NCI-H2171 treated with DMSO at 0.1 percent for 48 hours (cell line): ENCODE measurements at regions not wholly inside any gene's neighbourhood (a gene's known extent, or its start where the extent isn't known, plus 50 kb on each side); places are given as distances from the start of the nearest gene placed in this dataset.
A peak's percentile ranks its signal among the peaks of the same experiment; 100 is the strongest.

ENCODE experiments used
- DNase-seq: peaks from one replicate; lab custom pipeline; 2025; lab: John Stamatoyannopoulos, UW

DNA sequence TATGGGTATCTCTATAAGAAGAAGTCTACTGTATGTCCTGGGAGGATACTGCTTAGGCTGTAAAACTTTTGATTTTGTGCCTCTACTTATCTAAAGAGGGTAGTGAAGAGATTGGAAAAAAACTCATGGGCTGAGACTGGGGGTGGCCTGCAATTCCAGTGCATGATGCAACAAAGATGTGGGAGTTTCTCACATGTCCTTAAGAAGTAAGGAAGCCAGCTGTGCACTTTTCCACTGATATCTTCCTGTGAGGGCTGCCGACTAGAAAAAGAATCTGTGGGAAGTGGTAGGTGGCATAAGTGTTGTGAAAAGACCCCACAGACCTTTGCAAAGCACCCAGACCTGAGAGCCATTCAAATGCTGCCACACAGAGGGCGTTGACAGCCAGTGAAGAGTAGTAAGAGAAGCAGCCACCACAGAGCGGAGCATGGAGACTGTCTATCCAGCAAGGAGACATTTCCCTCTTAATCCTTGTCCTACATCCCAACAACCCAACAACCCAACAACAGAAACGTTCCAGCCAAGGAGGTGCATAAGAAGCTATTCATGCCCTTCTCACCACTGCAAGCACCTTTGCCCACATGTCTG lies 65.1 kb downstream of the PFDN4 start:
- no peak for DNase-seq

DNA sequence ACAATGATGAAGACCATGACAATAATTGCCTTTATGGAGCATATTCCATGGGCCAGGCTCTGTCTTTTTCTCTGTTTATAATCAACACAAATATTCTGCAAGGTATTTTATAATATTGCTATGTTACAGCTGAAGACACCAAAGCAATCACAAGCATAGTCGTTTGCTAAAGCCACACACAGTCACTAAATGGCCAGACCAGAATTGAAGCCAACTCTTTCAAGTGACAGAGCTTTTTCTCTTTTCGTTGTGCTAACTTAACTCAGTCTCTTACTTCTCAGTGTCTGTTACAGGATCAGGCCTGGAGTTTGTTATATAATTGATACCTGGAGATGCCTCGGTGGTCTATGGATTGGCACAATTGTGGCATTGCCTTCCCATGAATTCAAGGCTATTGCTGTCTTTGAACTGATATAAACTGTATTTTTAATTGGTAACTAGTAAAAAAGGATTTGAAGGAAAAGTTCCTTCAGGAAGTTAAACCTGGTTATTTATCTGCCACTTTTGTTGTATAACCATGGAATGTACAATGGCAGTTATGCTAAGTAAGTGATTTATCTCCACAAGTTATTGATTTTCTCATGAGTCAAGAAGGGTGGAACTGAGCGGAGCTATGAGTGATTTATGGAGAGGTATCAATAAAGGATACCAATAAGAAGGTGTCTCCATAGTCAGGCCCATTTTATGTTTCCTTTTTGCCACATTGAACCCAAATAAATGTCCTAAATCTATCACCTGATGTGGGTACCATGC lies 67.6 kb downstream of the PFDN4 start:
- no peak for DNase-seq

DNA sequence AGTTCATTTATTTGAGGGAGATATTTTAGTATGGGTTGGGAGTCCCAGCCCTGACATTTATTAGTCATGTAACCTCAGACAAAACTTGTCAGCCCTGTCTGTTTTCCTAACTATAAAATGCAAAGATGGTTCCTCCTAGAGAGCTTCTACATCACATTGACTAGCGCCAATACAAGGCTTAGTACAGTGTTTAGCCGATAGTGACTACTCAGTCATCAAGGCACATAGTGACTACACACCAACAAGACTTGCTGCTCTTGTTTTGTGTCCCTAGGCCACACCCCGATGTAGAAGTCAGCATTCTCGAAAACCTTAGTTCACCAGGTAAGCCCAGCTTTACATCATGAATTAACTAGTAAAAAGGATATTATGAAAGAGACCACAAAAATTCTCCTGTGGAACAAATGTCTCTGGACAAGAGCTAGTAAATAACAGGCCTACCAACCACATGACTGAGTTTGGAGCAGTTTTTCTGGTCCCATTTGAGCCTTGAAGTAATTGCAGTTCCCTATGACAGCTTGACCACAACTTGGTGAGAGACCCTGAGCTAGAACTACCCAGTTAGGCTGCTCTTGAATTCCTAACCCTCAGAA lies 68.8 kb downstream of the PFDN4 start:
- DNase-seq: no peak

DNA sequence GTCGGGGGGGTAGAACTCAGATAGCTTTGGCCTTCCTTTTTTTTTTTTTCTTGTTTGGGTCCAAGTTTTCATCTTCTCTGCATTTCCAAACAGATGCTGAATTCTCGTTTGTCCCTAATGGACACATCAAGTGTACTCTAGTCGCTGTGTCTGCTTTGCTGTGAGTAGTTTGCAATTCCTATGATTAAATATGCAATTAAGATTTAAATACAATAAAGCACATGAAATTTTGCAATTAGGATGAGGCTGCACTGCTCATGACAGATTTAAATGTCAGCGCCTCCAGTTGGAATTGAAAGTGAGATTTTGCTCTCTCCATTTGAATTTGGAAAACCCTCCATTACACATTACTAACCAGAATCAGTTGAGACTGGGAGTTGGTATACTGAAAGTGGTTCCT lies 70.4 kb downstream of the PFDN4 start:
- no peak for DNase-seq

DNA sequence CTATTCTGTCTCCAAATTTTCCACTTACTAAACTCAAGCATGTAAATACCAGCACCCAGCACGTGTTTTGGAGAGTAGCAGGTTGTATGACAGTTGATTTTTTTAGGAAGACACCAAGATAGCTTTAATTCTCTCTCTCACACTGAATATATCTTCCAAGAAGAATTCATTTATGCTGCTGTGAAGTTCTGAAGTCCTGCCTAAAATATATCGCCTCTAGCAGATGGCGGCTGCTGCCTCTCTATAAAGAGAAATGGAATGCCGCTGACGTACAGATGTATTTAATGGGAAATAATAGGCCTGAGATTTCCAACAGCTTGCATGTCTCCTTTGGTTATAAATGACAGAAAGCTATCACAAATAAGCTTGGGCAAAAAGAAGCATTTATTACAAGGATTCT lies 74.7 kb downstream of the PFDN4 start:
- DNase-seq: no peak

DNA sequence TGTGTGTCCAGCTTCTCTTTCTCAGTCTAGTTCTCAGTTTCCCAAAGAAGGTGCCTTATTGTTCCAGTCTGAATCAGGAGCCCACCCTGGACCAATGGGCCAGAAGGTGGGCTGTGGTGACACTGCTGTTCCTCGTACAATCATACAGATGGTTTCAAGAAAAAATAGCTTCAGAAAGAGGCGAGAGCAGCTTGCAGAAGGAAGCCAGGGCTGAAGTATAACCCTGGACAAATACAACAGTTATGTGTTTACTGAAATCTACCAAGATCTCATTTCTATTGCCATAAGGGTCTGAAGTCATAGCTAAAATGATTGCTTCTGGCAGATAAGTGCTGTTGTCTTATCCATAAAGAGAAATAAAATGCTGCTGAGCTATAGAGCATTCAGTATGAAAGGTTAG lies 75.4 kb downstream of the PFDN4 start:
- DNase-seq: no peak

DNA sequence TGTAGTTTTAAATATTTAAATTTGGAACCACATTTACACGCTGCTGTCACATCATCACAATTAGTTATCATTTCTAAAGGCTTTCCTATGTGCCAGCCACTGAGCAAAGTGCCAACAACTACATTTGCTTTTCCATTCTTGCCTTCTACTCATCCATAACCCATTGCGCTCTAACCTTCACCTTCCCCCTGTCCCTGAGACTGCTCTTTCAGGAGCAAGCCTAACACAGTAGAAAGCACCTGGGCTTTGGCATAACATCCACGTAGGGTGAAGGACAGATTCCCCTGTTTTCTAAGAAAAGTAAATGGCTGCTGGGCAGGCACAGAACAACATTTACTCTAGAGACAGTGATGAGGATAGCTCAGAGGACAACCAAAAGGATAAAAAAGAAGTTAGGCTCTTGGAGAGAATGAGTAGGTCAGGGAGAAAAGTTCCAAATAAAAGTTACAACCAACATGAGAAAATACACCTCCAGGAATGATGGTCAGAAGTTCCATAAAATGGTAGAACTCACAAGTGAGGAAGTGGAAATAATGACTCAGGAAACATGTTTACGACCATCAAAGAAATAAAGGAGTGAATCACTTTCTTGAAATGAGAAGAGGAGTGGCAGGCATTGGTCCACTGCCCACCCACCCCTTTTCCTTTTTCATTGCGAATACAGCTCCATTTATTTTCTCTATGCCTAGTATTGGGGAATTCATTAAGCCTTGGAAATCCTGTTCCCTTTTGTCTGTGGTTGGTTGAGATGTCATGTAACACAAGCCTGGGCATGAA lies 77.2 kb downstream of the PFDN4 start:
- no peak for DNase-seq

DNA sequence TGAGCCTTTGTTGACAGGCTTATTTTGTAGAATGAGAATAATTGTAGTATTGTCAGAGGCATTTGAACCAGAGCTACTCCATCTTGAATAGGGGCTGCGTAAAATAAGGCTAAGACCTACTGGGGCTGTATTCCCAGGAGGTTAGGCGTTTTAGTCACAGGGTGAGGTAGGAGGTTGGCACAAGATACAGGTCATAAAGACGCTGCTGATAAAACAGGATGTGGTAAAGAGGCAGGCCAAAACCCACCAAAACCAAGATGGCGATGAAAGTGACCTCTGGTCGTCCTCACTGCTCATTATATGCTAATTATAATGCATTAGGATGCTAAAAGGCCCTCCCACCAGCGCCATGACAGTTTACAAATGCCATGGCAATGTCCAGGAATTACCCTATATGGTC lies 82.7 kb downstream of the PFDN4 start:
- no peak for DNase-seq

DNA sequence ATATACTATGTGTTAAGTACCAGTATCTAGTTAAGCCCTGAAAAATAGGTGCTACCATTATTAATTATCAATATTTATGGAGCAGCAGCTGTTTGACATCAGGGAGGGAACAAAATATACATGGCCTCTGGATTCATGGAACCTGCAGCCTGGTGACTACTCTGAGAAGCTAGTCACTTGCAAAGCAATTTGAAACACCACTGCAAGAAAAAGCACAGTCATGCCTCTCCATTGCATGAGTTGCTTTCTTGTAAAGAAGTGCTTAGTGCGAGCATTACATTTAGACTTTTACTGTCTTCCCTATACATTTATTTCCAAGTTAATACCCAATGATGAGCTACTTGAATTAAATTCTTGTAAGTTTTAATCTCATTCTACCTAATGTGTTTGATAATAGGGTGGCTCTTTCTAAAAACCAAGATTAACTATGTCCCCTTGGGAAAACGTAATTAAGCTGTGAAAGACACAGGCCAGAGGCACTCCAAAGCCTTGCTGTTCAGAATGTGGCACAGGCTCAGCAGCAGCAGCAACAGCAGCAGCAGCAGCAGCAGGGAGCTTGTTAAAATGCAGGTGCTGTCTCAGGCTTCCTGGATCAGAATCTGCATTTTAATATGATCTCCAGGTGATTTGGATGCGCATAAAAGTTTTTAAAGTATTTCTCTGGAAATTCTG lies 83.6 kb downstream of the PFDN4 start:
- DNase-seq: peak; percentile 11

DNA sequence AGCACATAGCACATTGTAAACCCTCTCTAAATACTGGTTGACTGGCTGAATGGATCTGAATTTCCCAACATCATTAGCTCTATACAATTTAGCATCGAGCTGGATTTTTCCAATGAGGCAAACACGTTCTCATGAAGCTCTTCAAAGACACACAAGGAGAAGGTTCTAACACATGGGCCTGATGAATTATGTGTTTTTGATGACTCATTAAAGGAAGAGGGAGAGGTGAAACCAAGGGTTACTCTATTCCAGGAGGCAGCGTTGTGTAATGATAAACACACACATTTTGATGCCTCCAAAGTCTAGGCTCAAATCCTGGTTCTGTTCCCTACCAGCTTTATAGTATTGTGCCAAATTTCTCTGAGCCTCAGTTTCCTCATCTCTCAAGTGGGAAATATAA lies 84.3 kb downstream of the PFDN4 start:
- DNase-seq: no peak

DNA sequence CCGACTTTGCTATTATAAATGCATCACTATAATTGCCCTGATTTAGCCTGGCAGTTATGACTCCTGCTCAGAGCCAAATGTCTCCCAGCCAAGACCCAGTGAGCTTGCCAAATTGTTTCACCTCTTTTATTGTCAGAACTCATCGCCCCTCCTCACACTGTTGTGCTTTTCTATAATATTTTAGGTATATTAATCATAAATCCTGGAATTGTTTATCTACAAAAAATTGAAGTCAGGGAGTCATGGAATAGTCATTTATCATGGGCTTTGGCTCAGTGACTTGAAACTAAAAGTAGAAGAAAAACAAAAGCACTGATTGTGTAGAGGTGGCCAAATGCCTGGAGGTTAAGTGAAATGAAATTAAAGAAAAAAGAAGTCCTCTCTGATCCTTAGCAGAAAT lies 85.6 kb downstream of the PFDN4 start:
- DNase-seq: no peak

DNA sequence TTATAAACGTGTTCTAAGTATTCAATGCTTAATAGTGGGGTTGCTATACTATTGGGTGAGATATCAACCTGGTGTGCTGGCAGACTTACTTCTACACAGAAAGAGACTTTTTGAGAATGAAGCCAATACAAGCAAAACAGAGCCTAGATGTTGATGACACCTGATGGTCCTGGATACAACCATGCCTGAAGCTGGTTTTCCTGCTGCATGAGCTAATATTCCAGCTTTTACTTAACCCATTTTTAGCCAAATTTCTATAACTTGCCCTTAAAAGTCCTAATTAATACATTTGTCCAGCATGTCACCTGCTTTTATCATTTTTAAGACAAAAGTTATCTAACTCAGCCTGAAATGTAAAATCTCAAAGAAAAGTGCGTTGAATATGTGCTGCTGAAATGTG lies 86.2 kb downstream of the PFDN4 start:
- no peak for DNase-seq

DNA sequence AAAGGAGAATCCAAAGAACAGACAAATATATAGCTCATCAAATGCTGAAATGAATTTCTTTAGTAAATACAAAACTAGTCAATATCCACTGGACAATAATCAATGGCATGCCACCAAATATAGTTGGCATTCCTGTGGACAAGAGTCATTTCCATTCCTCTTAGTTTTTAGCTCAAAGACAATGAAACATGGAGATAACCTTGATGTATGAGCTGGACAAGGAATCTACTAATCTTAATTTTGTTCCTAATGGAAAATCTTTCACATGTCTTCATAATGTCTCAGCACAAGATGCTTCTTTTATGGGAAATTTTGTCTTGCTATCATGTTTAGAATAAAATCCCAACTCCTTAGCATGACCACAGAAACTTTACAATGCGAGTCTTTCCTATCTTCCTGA lies 87.8 kb downstream of the PFDN4 start:
- DNase-seq: no peak

DNA sequence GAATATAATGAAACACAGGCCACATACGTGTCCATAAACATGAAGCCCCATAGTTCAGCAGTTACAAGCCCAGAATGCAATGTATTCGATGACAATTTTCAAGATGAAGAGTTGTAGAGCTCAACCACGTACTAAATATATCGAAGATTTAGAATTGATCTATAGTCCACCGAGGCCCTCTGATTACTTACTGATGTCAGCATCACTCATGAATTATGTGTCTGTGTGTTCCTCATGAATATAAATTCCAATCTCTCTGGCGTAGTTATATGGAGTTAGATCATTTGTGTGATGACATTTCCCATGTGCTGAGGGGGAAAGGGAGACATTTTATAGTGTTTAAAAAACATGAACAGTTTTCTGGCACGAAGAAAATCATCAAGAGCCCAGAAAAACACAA lies 97.5 kb downstream of the PFDN4 start:
- DNase-seq: no peak

DNA sequence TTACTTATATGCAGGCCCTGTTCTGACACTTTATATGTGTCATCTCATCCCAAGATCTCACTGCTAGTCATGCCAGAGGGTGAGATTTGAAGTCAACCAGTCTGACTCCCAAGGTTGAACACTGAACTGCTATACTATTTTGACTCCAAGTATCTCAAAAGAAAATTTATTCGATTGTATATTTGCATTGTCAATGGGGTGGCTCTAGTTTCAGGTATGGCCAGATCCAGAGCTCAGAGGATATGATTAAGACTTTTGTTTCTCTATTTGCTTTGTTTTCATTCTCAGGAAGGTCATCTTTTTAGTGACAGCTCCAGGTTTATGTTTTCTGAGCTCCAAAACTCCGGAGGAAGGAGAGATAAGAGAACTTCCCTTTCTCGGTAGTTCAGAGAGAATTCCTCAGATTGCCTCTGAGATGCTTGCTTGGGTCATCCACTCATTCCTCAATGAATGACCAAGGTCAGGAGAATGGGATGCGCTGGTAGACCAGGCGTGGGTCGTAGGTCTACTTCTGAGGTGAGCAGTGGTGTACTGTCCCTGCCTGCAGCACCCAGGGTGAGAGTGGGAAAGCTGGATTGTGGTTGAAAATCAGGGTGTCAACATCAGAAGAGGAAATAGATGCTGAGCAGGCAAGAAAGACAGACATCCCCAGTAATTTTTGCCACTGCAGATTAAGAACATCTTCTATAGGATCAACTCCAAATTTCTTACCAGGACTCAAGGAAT lies 99.3 kb downstream of the PFDN4 start:
- no peak for DNase-seq

DNA sequence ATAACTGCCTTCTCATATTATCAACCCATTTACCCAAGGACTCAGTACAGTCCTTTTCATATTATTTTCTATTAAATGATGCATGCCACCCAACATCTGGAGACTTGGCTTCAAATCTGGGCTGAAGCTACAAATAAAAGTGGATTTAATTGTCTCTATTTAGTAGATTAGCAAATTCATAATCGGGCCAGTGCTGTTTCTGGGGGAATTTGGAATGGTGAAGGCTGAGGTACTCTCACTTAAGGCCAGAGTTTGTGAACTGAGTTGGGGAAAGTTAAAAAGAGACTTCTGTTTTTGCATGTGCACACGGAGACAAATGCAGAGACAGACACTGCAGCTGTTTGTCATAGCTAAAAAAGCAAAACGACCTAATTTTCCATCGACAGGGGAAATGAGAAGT lies 100.9 kb downstream of the PFDN4 start:
- DNase-seq: no peak

DNA sequence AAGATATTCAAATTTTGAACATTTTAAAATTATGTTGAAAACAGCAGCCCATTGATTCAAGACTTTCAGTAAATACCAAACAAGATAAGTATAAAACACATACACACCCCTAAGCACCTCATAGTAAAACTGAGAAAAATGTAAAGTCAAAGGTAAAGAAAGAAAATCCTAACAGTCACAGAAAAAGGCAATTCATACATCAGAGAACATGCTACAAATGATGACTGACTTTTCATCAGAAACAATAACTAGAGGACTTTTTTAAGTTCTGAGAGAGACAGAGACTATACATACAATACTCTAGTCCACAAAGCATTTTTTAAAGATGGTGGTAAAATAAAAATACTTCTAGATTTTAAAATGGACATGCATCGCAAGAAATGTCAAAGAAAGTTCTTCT lies 111.0 kb downstream of the PFDN4 start:
- no peak for DNase-seq

DNA sequence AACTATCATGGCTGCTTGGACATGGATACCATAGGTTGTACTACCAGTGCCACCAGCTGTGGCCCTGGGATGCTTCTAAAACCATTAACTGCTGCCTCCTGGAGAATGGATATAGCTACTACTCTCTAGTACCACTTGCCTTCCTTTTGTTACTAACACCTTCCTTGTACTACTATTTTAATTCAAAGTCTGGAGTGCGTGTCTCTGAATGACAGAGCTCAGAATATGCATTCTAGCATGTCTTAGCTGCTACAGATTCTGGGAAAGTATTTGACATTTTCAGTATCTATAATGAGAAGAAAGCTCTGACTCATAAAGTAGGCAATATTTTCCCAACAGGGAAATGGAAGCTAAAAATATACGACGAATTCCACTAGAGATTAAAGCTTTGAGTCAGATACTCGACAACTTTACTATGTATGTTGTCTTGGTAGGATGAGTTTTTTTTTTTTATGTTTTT lies 112.3 kb downstream of the PFDN4 start:
- no peak for DNase-seq

DNA sequence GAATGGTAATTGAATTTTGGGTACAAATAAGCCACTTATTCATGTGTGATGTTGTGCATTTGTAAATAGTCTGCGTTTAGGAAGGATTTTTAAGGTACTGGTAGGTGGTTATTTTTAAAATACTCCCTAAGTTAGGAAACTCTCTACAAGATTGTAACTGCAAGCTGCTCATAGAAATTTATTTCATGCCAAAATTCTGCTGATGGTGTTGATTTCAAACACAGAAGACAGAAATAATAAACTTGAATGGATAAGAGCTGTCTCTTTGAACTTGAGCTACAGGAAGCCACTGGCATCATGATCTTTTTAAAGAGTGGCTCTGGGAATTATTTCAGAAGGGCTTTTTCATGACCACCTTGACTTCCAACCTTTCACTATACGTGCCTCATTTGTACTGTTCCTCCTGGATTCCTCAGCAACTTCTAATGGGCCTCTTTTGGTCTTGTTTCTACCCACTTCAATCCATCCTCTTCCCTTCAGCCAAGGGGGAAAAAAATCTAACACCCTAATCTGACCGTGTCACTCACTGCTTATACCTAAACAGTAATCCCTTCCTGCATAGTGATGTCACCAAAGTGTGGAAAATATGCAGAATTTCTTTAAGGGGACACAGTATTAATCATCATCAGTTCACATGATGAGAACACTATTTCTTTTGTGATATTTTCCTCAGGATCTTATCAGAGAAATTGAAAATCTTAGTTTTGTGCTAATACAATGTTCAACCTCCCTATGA lies 113.6 kb downstream of the PFDN4 start:
- DNase-seq: no peak

DNA sequence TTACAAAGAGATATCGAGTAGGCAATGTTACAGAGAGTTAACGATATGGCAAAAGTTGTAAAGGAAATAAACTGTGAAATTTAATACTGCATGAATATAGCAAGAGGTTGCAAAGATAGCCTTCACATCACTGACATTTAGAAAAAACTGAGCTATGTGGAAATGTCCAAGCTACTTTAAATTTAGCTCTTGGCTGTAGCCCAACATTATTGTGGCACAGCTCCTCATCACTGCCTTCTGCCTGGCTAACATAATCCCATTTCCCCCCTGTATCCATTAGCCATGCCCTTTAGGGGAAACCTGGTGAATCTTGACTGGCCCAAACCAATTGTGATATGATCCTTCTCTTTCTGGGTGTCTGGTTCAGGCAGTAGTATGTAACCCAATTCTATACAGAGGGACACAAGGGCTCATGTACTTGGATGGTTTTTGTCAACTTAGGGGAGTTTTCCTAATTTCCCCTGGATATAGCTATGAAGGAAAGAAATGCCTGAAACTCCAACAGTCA lies 115.4 kb downstream of the PFDN4 start:
- no peak for DNase-seq

DNA sequence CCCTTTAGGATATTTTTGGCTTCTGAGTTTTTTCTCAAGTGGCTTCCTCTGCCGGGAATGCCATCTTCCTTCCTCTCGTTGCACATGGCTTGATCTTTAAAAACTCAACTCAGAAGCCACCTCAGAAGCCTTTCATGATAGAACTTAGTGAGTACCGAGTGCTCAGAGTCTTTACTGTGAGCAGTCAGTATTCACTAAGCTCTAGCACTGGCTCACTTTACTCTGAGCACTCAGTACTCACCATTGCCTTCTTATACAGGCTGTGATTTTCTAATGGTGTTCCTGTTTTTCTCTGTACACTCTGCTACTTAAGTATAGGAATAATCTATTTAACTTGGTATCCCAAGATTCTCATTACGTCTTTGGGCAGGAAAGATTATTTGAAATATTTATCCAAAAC lies 116.2 kb downstream of the PFDN4 start:
- DNase-seq: no peak
